Pons (tissue), 1 donor: ENCODE measurements at regions not wholly inside any gene's neighbourhood (a gene's known extent, or its start where the extent isn't known, plus 50 kb on each side); places are given as distances from the start of the nearest gene placed in this dataset.
"Not testable (repeated sequence)": the region's sequence is repeated elsewhere in the genome, so short reads cannot be mapped to it uniquely, and the experiment has no call there.

Experiments used
- DNase-seq: peaks from one replicate; pipeline ENCODE4 v3.0.0-alpha.2; 2016; ENCODE audit warnings: low spot score

GRCh38 chr1:178020968-178021640 is 51.2 kb upstream of the SEC16B start:
- no peak for DNase-seq

GRCh38 chr1:178021950-178022349 is 52.1 kb upstream of the SEC16B start:
- DNase-seq, result no peak

GRCh38 chr1:178023181-178023618 is 53.3 kb upstream of the SEC16B start:
- no peak for DNase-seq

- DNase-seq, result no peak
Measured at GRCh38 chr1:178024504-178024903, 54.6 kb upstream of the SEC16B start.

- no peak for DNase-seq
Measured at GRCh38 chr1:178025613-178026356, 55.9 kb upstream of the SEC16B start.

GRCh38 chr1:178028841-178029481 is 59.1 kb upstream of the SEC16B start:
- DNase-seq, result no peak

GRCh38 chr1:178030467-178030866 is 60.6 kb upstream of the SEC16B start:
- no peak for DNase-seq

- peak; percentile 96 for DNase-seq
Measured at GRCh38 chr1:178031856-178032320, 62.0 kb upstream of the RASAL2 start.

- DNase-seq, result no peak
Measured at GRCh38 chr1:178033019-178033418, 60.9 kb upstream of the RASAL2 start.

GRCh38 chr1:178034676-178035075 is 59.2 kb upstream of the RASAL2 start:
- DNase-seq, result no peak

- DNase-seq, result no peak
Measured at GRCh38 chr1:178036090-178036489, 57.8 kb upstream of the RASAL2 start.

GRCh38 chr1:178037510-178038253 is 56.2 kb upstream of the RASAL2 start:
- peak; percentile 68 for DNase-seq

GRCh38 chr1:178038372-178038771 is 55.5 kb upstream of the RASAL2 start:
- no peak for DNase-seq

GRCh38 chr1:178039891-178040290 is 54.0 kb upstream of the RASAL2 start:
- DNase-seq, result no peak

GRCh38 chr1:178043940-178044339 is 50.0 kb upstream of the RASAL2 start:
- not testable (repeated sequence) for DNase-seq
